Urinary bladder (tissue), 3 donors: ENCODE measurements at regions not wholly inside any gene's neighbourhood (a gene's known extent, or its start where the extent isn't known, plus 50 kb on each side); places are given as distances from the start of the nearest gene placed in this dataset.

Source experiments
- DNase-seq: peaks from one replicate; pipeline ENCODE4 v3.0.0-alpha.2; 2015; ENCODE audit errors: extremely low spot score
- H3K27ac ChIP-seq: one replicate; pipeline ENCODE4 v1.5.1; 2013; ENCODE audit warnings: low read depth, mild to moderate bottlenecking, moderate library complexity
- H3K36me3 ChIP-seq: one replicate; pipeline ENCODE4 v1.6.1; 2013; ENCODE audit warnings: mild to moderate bottlenecking, moderate library complexity; ENCODE audit not compliant: insufficient read depth
- H3K4me1 ChIP-seq: one replicate; pipeline ENCODE4 v1.6.1; 2013; ENCODE audit warnings: mild to moderate bottlenecking, moderate library complexity; ENCODE audit not compliant: insufficient read depth
- H3K4me3 ChIP-seq: one replicate; pipeline ENCODE4 v1.5.1; 2013; ENCODE audit warnings: low read depth, low read length
- WGBS: extraction: QIAGEN DNeasy Blood & Tissue Kit; methylation state at CpG from one replicate; pipeline ENCODE4 v1.1.7; 2013; 5-methylcytosine and 5-hydroxymethylcytosine counted together
- donor health status: healthy with polysubstance abuse.
- donor health status: healthy.

GRCh38 chr5:143946837-143947236 lies 134.9 kb downstream of the HMHB1 start:
- WGBS, result 86% methylated on average over 1 of the region's 1 CpG
- no peaks in the 10 kb centered on the region for H3K4me1 ChIP-seq
- no peak overlapping the region for H3K4me3 ChIP-seq
- no peak for DNase-seq
- H3K27ac ChIP-seq, result no peak overlapping the region
- no peaks in the 10 kb centered on the region for H3K36me3 ChIP-seq

- 89% methylated on average over 2 of the region's 2 CpGs for whole genome bisulfite sequencing
- Histone ChIP-seq H3K27ac (no peak overlapping the region), H3K36me3 (no peaks in the 10 kb centered on the region), H3K4me1 (no peaks in the 10 kb centered on the region), H3K4me3 (no peak overlapping the region)
- no peak for DNase-seq
Measured at GRCh38 chr5:143947313-143947712, 135.4 kb downstream of the HMHB1 start.

GRCh38 chr5:143952809-143953208 lies 140.8 kb downstream of the HMHB1 start:
- no peak for DNase-seq
- 85% methylated on average over 2 of the region's 2 CpGs for WGBS
- no peaks in the 10 kb centered on the region for H3K36me3 ChIP-seq

GRCh38 chr5:143953851-143954250 lies 141.9 kb downstream of the HMHB1 start:
- WGBS, result 93% methylated on average over 4 of the region's 4 CpGs
- Histone ChIP-seq H3K27ac (no peak overlapping the region), H3K4me3 (no peak overlapping the region), H3K36me3 (no peaks in the 10 kb centered on the region), H3K4me1 (no peaks in the 10 kb centered on the region)
- DNase-seq, result no peak

More at GRCh38 chr5:143952809-143953208, 140.8 kb downstream of the HMHB1 start:
- H3K4me1 ChIP-seq, result no peaks in the 10 kb centered on the region
- no peak overlapping the region for H3K27ac ChIP-seq
- H3K4me3 ChIP-seq, result no peak overlapping the region

GRCh38 chr5:143955141-143955540 lies 143.2 kb downstream of the HMHB1 start:
- Histone ChIP-seq H3K27ac (no peak overlapping the region), H3K4me1 (no peaks in the 10 kb centered on the region), H3K36me3 (no peaks in the 10 kb centered on the region), H3K4me3 (no peak overlapping the region)
- WGBS, result 50% methylated on average over 2 of the region's 2 CpGs
- DNase-seq, result no peak

GRCh38 chr5:143957455-143957854 lies 145.5 kb downstream of the HMHB1 start:
- Histone ChIP-seq H3K36me3 (no peaks in the 10 kb centered on the region), H3K27ac (no peak overlapping the region), H3K4me3 (no peak overlapping the region), H3K4me1 (no peaks in the 10 kb centered on the region)
- 80% methylated on average over 1 of the region's 1 CpG for WGBS
- no peak for DNase-seq

GRCh38 chr5:143962201-143962600 lies 150.2 kb downstream of the HMHB1 start:
- no peak overlapping the region for H3K4me3 ChIP-seq
- no peaks in the 10 kb centered on the region for H3K4me1 ChIP-seq
- H3K36me3 ChIP-seq, result no peaks in the 10 kb centered on the region
- no peak for DNase-seq
- WGBS, result 100% methylated on average over 1 of the region's 1 CpG
- no peak overlapping the region for H3K27ac ChIP-seq

- DNase-seq, result no peak
- Histone ChIP-seq H3K4me1 (no peaks in the 10 kb centered on the region), H3K4me3 (no peak overlapping the region), H3K27ac (no peak overlapping the region), H3K36me3 (no peaks in the 10 kb centered on the region)
- 74% methylated on average over 3 of the region's 3 CpGs for WGBS
Measured at GRCh38 chr5:143964919-143965318, 153.0 kb downstream of the HMHB1 start.

GRCh38 chr5:143966280-143966679 lies 154.3 kb downstream of the HMHB1 start:
- Histone ChIP-seq H3K4me1 (no peaks in the 10 kb centered on the region), H3K36me3 (no peaks in the 10 kb centered on the region), H3K4me3 (no peak overlapping the region), H3K27ac (no peak overlapping the region)
- no peak for DNase-seq
- 96% methylated on average over 1 of the region's 1 CpG for WGBS

GRCh38 chr5:143968071-143968878 lies 156.3 kb downstream of the HMHB1 start:
- no peak for DNase-seq
- Histone ChIP-seq H3K4me1 (no peaks in the 10 kb centered on the region), H3K4me3 (no peak overlapping the region), H3K27ac (no peak overlapping the region), H3K36me3 (no peaks in the 10 kb centered on the region)
- 94% methylated on average over 3 of the region's 3 CpGs for WGBS

- H3K36me3 ChIP-seq, result no peaks in the 10 kb centered on the region
- DNase-seq, result no peak
- WGBS, result 79% methylated on average over 3 of the region's 3 CpGs
- no peak overlapping the region for H3K4me3 ChIP-seq
- no peak overlapping the region for H3K27ac ChIP-seq
- no peaks in the 10 kb centered on the region for H3K4me1 ChIP-seq
Measured at GRCh38 chr5:143970159-143970558, 158.2 kb downstream of the HMHB1 start.

GRCh38 chr5:143972068-143972467 lies 160.1 kb downstream of the HMHB1 start:
- DNase-seq, result no peak
- WGBS, result 77% methylated on average over 2 of the region's 2 CpGs
- no peaks in the 10 kb centered on the region for H3K36me3 ChIP-seq
- no peak overlapping the region for H3K27ac ChIP-seq
- no peak overlapping the region for H3K4me3 ChIP-seq
- H3K4me1 ChIP-seq, result no peaks in the 10 kb centered on the region

GRCh38 chr5:143976055-143976454 lies 164.1 kb downstream of the HMHB1 start:
- no peak overlapping the region for H3K4me3 ChIP-seq
- H3K4me1 ChIP-seq, result no peaks in the 10 kb centered on the region
- no peaks in the 10 kb centered on the region for H3K36me3 ChIP-seq
- no peak for DNase-seq
- no peak overlapping the region for H3K27ac ChIP-seq
- 96% methylated on average over 1 of the region's 1 CpG for WGBS

GRCh38 chr5:143977891-143978461 lies 166.0 kb downstream of the HMHB1 start:
- H3K4me3 ChIP-seq, result no peak overlapping the region
- DNase-seq, result no peak
- 0% methylated on average over 1 of the region's 1 CpG for WGBS

More at GRCh38 chr5:143977891-143978461, 166.0 kb downstream of the HMHB1 start:
- no peak overlapping the region for H3K27ac ChIP-seq
- H3K36me3 ChIP-seq, result no peaks in the 10 kb centered on the region
- H3K4me1 ChIP-seq, result no peaks in the 10 kb centered on the region
